ENCODE measurements at regions not wholly inside any gene's neighbourhood (a gene's known extent, or its start where the extent isn't known, plus 50 kb on each side); places are given as distances from the start of the nearest gene placed in this dataset.
"Not testable (repeated sequence)": the region's sequence is repeated elsewhere in the genome, so short reads cannot be mapped to it uniquely, and the experiment has no call there.

GRCh38 chr9:64813072-64813471 is 471.9 kb downstream of the FOXD4L5 start:
- not testable (repeated sequence) for H3K4me3 Mint-ChIP-seq; H3K36me3 Mint-ChIP-seq (ENCODE audit: low read depth)

GRCh38 chr9:64778667-64779066 is 506.3 kb downstream of the FOXD4L5 start:
- DNase-seq; H3K9me3 ChIP-seq (ENCODE audit: control insufficient read depth, low read length); H3K27ac ChIP-seq (ENCODE audit: low read depth, low read length); H3K9me3 Mint-ChIP-seq; H3K27ac Mint-ChIP-seq; H3K36me3 ChIP-seq (ENCODE audit: control insufficient read depth, insufficient read depth, low read length); H3K9ac ChIP-seq (ENCODE audit: extremely low read depth, low read length, poor library complexity, severe bottlenecking); H3K4me1 Mint-ChIP-seq; H3K4me1 ChIP-seq (ENCODE audit: control insufficient read depth, insufficient read depth, low read length); H3K36me3 Mint-ChIP-seq (ENCODE audit: low read depth); H3K4me3 ChIP-seq (ENCODE audit: low read length); H3K4me3 Mint-ChIP-seq: not testable (repeated sequence)
- 69% methylated on average over 1 of the region's 3 CpGs; no CpG with 5 or more reads in 1 of the 2 experiments for WGBS, 2 experiments (ENCODE audit: insufficient coverage in 1 of 2, insufficient read length in 1 of 2)
- peaks cover 35% of the 10 kb centered on the region for H3K27me3 Mint-ChIP-seq (ENCODE audit: insufficient read depth)
- peaks cover 16% of the 10 kb centered on the region for H3K27me3 ChIP-seq (ENCODE audit: control insufficient read depth, insufficient read depth, low read length, poor library complexity, severe bottlenecking)

More at GRCh38 chr9:64813072-64813471, 471.9 kb downstream of the FOXD4L5 start:
- not testable (repeated sequence) for H3K4me1 ChIP-seq (ENCODE audit: control insufficient read depth, insufficient read depth, low read length); H3K27ac ChIP-seq (ENCODE audit: low read depth, low read length); H3K9me3 ChIP-seq (ENCODE audit: control insufficient read depth, low read length); H3K27me3 ChIP-seq (ENCODE audit: control insufficient read depth, insufficient read depth, low read length, poor library complexity, severe bottlenecking); H3K4me3 ChIP-seq (ENCODE audit: low read length); H3K27ac Mint-ChIP-seq; DNase-seq; H3K9ac ChIP-seq (ENCODE audit: extremely low read depth, low read length, poor library complexity, severe bottlenecking); H3K36me3 ChIP-seq (ENCODE audit: control insufficient read depth, insufficient read depth, low read length); H3K9me3 Mint-ChIP-seq; H3K4me1 Mint-ChIP-seq
- H3K27me3 Mint-ChIP-seq (ENCODE audit: insufficient read depth) = peaks cover 15% of the 10 kb centered on the region

GRCh38 chr9:64776269-64776668 is 508.7 kb downstream of the FOXD4L5 start:
- H3K27ac ChIP-seq (ENCODE audit: low read depth, low read length); H3K4me1 Mint-ChIP-seq; H3K4me3 Mint-ChIP-seq; H3K9me3 Mint-ChIP-seq; H3K4me3 ChIP-seq (ENCODE audit: low read length); H3K27ac Mint-ChIP-seq; H3K36me3 ChIP-seq (ENCODE audit: control insufficient read depth, insufficient read depth, low read length); H3K9me3 ChIP-seq (ENCODE audit: control insufficient read depth, low read length); DNase-seq; H3K36me3 Mint-ChIP-seq (ENCODE audit: low read depth); H3K4me1 ChIP-seq (ENCODE audit: control insufficient read depth, insufficient read depth, low read length); H3K9ac ChIP-seq (ENCODE audit: extremely low read depth, low read length, poor library complexity, severe bottlenecking): not testable (repeated sequence)
- WGBS, 2 experiments (ENCODE audit: insufficient coverage in 1 of 2, insufficient read length in 1 of 2) = 13% methylated on average over 1 of the region's 2 CpGs; no CpG with 5 or more reads in 1 of the 2 experiments
- peaks cover 12% of the 10 kb centered on the region for H3K27me3 ChIP-seq (ENCODE audit: control insufficient read depth, insufficient read depth, low read length, poor library complexity, severe bottlenecking)
- peaks cover 22% of the 10 kb centered on the region for H3K27me3 Mint-ChIP-seq (ENCODE audit: insufficient read depth)

- peaks cover 12% of the 10 kb centered on the region for H3K27me3 ChIP-seq (ENCODE audit: control insufficient read depth, insufficient read depth, low read length, poor library complexity, severe bottlenecking)
- peak overlapping the region; percentile 43 for H3K4me3 Mint-ChIP-seq
- not testable (repeated sequence) for H3K9ac ChIP-seq (ENCODE audit: extremely low read depth, low read length, poor library complexity, severe bottlenecking); H3K27ac ChIP-seq (ENCODE audit: low read depth, low read length); H3K4me1 Mint-ChIP-seq; H3K4me1 ChIP-seq (ENCODE audit: control insufficient read depth, insufficient read depth, low read length); H3K36me3 Mint-ChIP-seq (ENCODE audit: low read depth); H3K9me3 Mint-ChIP-seq; H3K4me3 ChIP-seq (ENCODE audit: low read length); H3K27ac Mint-ChIP-seq; H3K36me3 ChIP-seq (ENCODE audit: control insufficient read depth, insufficient read depth, low read length); H3K9me3 ChIP-seq (ENCODE audit: control insufficient read depth, low read length)
- DNase-seq = peak; percentile 60
- peaks cover 27% of the 10 kb centered on the region for H3K27me3 Mint-ChIP-seq (ENCODE audit: insufficient read depth)
- WGBS, 2 experiments (ENCODE audit: insufficient coverage in 1 of 2, insufficient read length in 1 of 2) = 9 to 55% methylated on average over 2 to 18 of the region's 72 CpGs
These were observed 509.9 kb downstream of the FOXD4L5 start for GRCh38 chr9:64774813-64775793.

- not testable (repeated sequence) for H3K9me3 ChIP-seq (ENCODE audit: control insufficient read depth, low read length); H3K36me3 ChIP-seq (ENCODE audit: control insufficient read depth, insufficient read depth, low read length); H3K4me1 Mint-ChIP-seq; H3K9ac ChIP-seq (ENCODE audit: extremely low read depth, low read length, poor library complexity, severe bottlenecking); H3K4me1 ChIP-seq (ENCODE audit: control insufficient read depth, insufficient read depth, low read length); H3K27ac Mint-ChIP-seq; H3K9me3 Mint-ChIP-seq; H3K4me3 ChIP-seq (ENCODE audit: low read length); H3K36me3 Mint-ChIP-seq (ENCODE audit: low read depth)
- Histone ChIP-seq H3K27me3 (ENCODE audit: control insufficient read depth, insufficient read depth, low read length, poor library complexity, severe bottlenecking) (peaks cover 12% of the 10 kb centered on the region), H3K27ac (ENCODE audit: low read depth, low read length) (peak overlapping the region; percentile 53)
- peaks cover 30% of the 10 kb centered on the region for H3K27me3 Mint-ChIP-seq (ENCODE audit: insufficient read depth)
- WGBS, 2 experiments (ENCODE audit: insufficient coverage in 1 of 2, insufficient read length in 1 of 2) = 0% methylated on average over 70 of the region's 108 CpGs; no CpG with 5 or more reads in 1 of the 2 experiments
- peak overlapping the region; percentile 43 for H3K4me3 Mint-ChIP-seq
- peak; percentile 68 for DNase-seq
These were observed 510.8 kb downstream of the FOXD4L5 start for GRCh38 chr9:64774004-64774812.
